A172 (cell line): ENCODE measurements at regions not wholly inside any gene's neighbourhood (a gene's known extent, or its start where the extent isn't known, plus 50 kb on each side); places are given as distances from the start of the nearest gene placed in this dataset.
A peak's percentile ranks its signal among the peaks of the same experiment; 100 is the strongest.

Experiments used
- DNase-seq: peaks from one replicate; pipeline ENCODE4 v3.0.0-alpha.2; 2015; ENCODE audit warnings: low spot score

- peak; percentile 39 for DNase-seq
Observed at GRCh38 chr7:18361756-18362155, 133.8 kb upstream of the HDAC9 start.

GRCh38 chr7:18363751-18364380 lies 131.7 kb upstream of the HDAC9 start:
- no peak for DNase-seq

- DNase-seq, result no peak
Observed at GRCh38 chr7:18364396-18364795, 131.2 kb upstream of the HDAC9 start.

GRCh38 chr7:18366394-18366793 lies 129.2 kb upstream of the HDAC9 start:
- DNase-seq, result no peak

- no peak for DNase-seq
Observed at GRCh38 chr7:18369011-18369410, 126.5 kb upstream of the HDAC9 start.

DNA sequence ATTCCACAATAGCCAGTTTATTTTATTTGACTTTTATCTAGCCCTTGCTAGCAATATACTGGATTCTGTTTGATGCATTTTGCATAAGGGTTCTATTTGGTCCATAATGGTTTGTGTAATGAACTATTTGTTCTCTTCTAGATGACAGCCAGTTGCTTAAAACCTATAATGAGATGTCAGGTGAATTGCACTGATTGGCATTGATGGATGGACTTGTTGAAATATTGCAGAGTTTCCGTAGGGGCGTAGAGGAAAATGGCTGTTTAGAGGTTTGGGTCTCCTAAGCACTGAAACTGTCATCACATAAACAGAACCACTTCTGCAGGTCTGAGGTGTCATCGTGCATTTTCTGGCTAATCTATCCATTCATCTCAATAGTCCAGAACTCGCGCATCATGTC lies 124.9 kb upstream of the HDAC9 start:
- DNase-seq, result no peak

DNA sequence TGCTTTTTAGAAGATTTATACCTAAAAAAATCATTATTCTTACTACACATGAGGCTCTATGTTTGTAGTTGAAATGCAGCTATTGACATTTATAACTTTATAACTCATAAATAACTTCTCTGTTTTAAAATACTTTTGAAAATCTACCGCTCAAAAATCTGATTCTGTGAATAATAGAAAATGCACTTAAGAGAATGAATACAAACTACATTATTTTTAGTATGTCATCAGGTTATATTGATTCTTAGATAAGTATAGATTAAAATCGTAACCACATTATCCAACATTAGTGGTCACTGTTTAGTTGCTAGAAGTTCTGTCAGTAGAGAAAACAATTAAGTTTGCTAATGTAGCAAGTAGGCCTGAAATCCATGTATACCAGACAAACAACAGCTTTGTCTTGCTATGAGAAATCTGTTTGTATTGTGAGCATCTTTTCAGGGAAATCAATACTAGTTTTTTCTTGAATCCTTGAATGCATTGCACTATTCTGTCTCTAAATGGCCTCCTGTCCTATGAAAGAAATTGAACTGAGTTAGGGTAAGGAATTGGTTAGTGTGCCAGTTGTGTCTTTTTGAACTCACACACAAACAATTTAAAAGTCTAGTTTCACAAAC lies 116.5 kb upstream of the HDAC9 start:
- DNase-seq, result no peak

GRCh38 chr7:18384491-18385143 lies 110.9 kb upstream of the HDAC9 start:
- no peak for DNase-seq

DNA sequence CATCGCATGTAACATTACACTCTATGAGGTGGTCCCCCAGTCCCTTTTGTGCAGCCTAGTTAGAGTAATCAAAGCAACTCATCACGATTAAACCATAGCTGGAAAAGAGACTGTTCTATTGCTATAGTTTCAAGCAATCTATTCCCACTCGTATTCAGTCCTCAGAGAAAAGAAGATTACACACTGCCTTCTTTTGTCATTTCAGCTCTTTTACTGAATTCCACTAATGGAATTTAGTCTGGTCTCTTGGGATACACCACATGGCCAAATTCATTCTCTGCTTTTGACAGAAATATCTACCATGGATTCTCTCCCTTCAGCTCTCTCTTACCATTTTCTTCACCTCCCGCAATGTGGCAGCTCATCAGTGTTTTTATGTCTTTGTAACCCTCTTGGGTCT lies 108.9 kb upstream of the HDAC9 start:
- no peak for DNase-seq

GRCh38 chr7:18387191-18387735 lies 108.3 kb upstream of the HDAC9 start:
- DNase-seq, result no peak

DNA sequence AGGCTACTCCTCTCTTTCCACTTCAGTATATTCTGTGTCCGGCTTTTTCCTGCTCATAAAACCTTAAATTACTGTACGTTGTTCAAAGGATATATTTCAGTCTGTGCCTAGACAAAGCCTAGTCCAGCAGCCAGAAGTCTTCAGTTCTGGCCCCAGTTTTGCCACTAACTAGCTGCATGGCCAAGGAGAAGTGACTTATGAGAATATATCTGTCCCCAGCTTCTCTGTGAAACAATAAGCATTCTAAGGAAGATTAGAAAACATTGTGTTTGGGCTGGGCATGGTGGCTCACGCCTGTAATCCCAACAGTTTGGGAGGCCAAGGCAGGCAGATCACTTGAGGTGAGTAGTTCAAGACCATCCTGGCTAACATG lies 105.0 kb upstream of the HDAC9 start:
- DNase-seq, result no peak

- DNase-seq, result no peak
Observed at GRCh38 chr7:18393465-18394118, 102.0 kb upstream of the HDAC9 start.

DNA sequence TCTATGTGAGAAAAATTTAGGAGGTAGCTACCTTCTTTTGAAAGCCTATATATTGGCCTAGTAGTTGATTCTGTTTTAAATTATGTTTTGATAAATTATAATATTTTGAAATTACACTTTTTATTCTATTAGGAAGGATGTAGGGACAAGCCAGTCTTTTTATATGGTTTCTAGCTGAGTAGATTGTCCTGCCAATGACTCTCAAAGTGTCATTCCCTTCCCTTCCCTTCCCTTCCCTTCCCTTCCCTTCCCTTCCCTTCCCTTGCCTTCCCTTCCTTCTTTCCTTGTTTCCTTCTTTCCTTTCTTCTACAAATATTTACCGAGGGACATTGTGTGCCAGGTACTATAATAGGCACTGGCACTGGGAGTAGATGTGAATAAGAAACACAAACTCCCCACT lies 99.7 kb upstream of the HDAC9 start:
- DNase-seq, result no peak

DNA sequence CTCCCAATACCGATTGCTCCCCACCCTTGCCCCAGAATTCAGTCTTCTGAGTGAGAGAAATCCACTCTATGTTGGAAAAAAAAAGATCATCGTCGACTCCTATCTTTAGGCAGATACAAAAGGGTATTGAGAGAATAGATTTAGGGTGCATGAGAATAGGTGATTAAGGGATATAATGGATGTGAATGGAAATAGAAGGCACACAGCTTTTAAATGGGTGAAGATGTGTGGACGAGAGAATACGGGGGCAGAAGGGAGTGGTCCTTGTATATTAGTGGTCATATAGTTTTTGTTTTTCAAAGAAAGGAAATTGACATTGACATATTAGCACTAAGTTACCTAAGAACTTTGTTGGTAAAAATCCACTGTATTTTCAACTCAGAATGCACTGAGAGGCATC lies 98.6 kb upstream of the HDAC9 start:
- DNase-seq, result no peak

GRCh38 chr7:18399436-18400235 lies 95.9 kb upstream of the HDAC9 start:
- peak; percentile 28 for DNase-seq

- DNase-seq, result no peak
Observed at GRCh38 chr7:18400275-18400674, 95.3 kb upstream of the HDAC9 start.

- no peak for DNase-seq
Observed at GRCh38 chr7:18400726-18401125, 94.8 kb upstream of the HDAC9 start.

DNA sequence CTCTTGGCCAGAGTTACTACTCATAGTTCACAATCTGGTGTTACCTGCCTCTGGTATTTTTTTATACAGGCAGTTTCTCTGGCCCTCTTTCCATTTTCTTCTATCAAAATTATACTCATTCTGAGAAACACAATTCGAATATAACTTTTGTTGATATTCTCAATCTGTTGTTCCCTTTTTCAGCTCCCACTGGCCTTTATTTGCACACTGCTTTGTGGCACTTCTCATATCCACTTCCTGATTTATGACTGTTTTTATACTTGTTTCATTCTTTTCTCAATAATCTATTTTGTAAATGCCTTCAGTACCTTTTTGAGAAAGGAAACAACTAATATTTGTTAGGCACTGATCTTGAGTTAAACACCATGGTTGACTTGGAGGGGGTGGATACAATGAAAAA lies 93.8 kb upstream of the HDAC9 start:
- no peak for DNase-seq

DNA sequence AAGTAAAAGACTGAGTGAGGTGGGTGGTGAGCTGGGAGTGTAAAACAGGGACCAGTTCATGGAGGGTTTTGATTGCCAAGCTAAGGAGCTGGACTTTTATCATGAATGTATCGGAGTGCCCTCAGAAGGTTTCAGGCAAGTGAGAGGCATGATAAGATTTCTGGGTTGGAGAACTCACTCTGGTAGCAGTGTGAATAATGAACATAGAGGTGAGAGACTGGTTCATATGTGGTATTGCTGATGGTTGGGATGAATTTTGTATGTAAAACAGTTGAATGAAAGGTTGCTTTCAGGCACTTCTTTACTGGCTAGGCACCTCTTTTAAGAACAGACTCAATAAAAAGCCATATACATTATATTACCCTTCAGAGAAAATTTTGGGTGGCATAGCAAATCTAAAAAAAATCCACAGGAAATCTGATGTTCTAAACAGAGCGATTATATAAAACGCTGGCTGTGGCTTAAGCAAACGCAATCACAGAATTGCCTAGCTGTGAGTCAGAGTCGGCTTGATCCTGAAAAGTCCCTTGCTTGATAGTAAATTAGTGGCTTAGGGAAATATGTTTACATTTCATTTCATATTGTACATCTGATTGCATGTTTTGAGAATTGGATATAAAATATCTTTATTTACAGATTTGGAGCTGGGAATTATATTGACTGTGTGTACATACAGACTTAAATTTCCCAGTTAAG lies 92.9 kb upstream of the HDAC9 start:
- peak; percentile 79 for DNase-seq

DNA sequence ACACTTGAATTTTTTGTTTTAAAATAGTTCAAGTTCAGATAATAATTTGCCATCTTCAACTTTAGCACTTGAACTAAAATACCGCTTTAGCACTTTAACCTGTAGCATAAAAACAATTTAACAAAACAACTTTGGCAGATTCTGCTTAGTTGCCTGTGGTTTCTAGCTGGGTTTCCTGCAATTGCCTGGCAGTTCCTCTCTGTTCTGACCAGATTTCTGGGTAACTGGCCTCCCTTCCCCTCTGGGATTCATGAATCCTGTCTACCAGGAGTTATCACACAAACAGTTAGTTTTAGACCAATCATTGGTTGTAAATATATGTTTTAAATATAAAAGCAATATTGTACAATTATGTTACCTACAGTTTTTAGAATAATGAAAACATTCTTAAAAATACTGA lies 89.8 kb upstream of the HDAC9 start:
- no peak for DNase-seq

- DNase-seq, result no peak
Observed at GRCh38 chr7:18407385-18407784, 88.2 kb upstream of the HDAC9 start.
